A673 (cell line): ENCODE measurements at regions not wholly inside any gene's neighbourhood (a gene's known extent, or its start where the extent isn't known, plus 50 kb on each side); places are given as distances from the start of the nearest gene placed in this dataset.

ENCODE experiments used
- CTCF ChIP-seq: fragments of 300-800, 200-600 bp; sonication (generic); conservative IDR thresholded peaks from 2 replicates; pipeline ENCODE4 v1.5.1; 2017; ENCODE audit warnings: low read depth, mild to moderate bottlenecking, antibody characterized with exemption, low read length, moderate library complexity, mixed read lengths
- EZH2 ChIP-seq: fragments of 200-600 bp; sonication (generic); IDR thresholded peaks from 2 replicates; pipeline ENCODE4 v1.6.1; 2017; ENCODE audit warnings: borderline replicate concordance, low read depth, mild to moderate bottlenecking, mixed read lengths, antibody characterized with exemption, low read length; ENCODE audit not compliant: poor library complexity, severe bottlenecking

DNA sequence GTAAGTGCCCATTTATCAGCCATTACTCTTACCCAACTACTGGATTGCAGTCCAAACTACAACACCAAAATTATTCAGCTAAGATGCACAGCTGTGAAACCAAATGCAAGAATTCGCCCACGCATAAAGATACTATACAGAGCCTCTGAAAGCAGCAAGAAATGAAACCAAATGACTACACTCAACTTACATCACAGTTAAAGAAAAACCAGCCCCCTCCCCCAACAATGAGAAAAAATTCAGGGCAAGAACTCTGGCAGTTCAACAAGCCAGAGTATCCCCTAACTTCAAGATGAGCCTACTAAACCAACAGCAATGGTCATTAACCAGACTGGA is 209.1 kb upstream of the VWC2 start:
- TF ChIP-seq CTCF = no peak
- no peak for TF ChIP-seq EZH2
